ENCODE measurements at regions not wholly inside any gene's neighbourhood (a gene's known extent, or its start where the extent isn't known, plus 50 kb on each side); places are given as distances from the start of the nearest gene placed in this dataset.

DNA sequence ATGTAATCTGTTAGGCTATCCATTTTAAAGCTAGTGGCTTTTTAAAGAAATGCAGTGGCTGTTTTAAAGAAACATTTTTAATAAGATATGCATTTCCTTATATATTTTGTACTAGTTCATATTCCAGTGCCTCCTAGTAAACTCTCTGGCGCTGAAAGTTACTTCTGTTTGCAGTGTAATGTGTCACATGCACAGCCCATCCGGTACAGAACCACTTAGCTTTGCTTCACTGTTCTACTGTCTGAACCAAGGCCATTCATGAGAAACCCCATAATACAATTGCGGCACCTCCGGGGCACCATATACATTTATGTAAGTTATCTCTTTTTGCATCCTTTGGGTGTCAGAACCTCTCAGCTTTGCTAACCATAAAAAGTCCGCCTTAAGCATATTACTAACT, 114.6 kb upstream of the KCTD1 start:
- TF ChIP-seq, protein P1, sequence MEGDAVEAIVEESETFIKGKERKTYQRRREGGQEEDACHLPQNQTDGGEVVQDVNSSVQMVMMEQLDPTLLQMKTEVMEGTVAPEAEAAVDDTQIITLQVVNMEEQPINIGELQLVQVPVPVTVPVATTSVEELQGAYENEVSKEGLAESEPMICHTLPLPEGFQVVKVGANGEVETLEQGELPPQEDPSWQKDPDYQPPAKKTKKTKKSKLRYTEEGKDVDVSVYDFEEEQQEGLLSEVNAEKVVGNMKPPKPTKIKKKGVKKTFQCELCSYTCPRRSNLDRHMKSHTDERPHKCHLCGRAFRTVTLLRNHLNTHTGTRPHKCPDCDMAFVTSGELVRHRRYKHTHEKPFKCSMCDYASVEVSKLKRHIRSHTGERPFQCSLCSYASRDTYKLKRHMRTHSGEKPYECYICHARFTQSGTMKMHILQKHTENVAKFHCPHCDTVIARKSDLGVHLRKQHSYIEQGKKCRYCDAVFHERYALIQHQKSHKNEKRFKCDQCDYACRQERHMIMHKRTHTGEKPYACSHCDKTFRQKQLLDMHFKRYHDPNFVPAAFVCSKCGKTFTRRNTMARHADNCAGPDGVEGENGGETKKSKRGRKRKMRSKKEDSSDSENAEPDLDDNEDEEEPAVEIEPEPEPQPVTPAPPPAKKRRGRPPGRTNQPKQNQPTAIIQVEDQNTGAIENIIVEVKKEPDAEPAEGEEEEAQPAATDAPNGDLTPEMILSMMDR (IDR thresholded peaks at IDR 0.05; ENCODE audit: low read depth, low read length, missing control alignments): no peak
- in situ Hi-C loops (cut with HindIII; ENCODE audit: low pct_ligation_motif_present, low sequenced_read_pairs): no loop called here

DNA sequence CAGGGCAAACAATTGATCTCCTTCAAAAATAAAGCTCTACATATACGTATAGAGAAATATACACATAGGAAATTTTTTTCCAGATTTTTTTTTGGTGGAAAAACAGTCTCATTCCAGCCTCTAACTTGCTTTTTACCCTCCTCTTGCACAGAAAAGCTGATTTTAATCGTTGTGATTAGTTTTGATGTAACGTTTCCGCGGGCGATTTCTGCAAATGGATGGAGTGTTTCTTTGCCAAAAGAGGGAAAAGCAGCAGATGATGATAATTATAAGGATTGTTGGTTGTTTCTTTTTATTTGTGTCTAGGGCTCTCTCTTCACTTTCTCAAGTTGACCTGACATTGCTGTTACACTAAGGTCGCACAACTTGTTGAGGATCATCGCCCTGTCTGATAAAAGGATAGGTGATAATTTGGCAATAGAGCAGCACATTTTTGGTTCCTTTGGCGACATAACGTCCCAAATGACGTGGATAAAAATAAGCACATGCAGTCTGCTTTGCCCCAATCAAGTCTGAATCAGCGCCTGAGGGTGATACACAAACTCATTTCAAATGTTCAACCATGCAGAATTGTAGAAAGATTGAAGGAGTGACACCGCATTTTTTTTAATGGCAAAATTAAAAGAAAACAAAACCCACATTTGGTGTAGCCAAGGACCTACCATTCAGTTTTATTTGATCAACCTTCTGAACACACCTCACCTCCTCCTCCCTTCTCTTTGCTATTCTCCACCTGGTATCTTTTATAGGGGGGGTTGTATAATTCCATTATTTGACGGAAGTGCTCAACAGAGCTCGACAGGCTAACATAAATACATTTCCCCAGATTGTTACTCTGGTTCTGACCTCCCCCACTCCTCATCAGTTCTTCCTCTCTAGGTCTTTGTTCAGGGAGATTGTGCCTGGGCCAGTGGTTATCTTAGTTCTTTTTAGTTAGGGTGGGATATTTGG, 109.6 kb upstream of the KCTD1 start:
- Histone ChIP-seq H3K36me3 (replicated peaks) (no peaks in the 10 kb centered on the region), H3K4me3 (ENCODE audit: low read depth, low read length) (peak overlapping the region; percentile 65), H3K27ac (no peak overlapping the region), H3K27me3 (replicated peaks) (peaks cover 25% of the 10 kb centered on the region)
- in situ Hi-C loops (cut with HindIII; ENCODE audit: low pct_ligation_motif_present, low sequenced_read_pairs): no loop called here
- TF ChIP-seq, protein P1 (IDR thresholded peaks at IDR 0.05; ENCODE audit: low read depth, low read length, missing control alignments): no peak
- no peak for DNase-seq

More for the DNA sequence above, 114.6 kb upstream of the KCTD1 start:
- no peak for DNase-seq
- no peaks in the 10 kb centered on the region for H3K36me3 ChIP-seq (replicated peaks)
- peaks cover 16% of the 10 kb centered on the region for H3K27me3 ChIP-seq (replicated peaks)
- H3K27ac ChIP-seq: no peak overlapping the region
- no peak overlapping the region for H3K4me3 ChIP-seq (ENCODE audit: low read depth, low read length)

DNA sequence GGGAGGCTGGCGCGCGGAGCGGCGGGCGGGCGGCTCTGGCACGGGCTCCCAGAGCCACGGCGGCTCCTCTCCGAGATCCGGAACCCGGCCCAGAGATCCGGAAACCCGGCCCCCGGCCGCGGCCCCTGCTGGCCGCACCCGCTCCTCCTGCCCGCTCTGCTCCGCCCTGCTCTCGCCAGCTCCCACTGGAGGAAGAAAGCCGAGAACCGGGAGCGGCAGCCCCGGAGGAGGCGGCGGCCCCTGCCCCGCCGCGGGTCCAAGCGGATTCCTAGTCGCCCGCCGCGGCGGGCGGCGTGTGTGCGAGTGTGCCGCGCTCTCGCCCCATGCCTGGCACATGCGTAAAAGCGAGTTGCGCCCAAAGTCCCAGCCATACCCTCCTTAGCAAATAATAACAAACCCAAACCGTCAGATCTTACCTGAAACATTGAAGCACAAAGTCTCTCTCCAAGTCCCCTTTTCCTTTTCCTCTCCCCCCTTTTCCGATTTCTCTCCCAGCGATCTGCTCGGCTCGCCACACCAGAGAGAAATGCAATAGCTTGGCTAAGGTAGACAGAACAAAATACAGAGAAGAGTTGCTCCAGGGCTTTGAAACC, 108.7 kb upstream of the KCTD1 start:
- H3K4me3 ChIP-seq (ENCODE audit: low read depth, low read length): peak overlapping the region; percentile 65
- H3K27ac ChIP-seq: no peak overlapping the region
- H3K36me3 ChIP-seq (replicated peaks): no peaks in the 10 kb centered on the region
- peak; percentile 38 for DNase-seq
- TF ChIP-seq, protein P1 (IDR thresholded peaks at IDR 0.05; ENCODE audit: low read depth, low read length, missing control alignments): peak; percentile 44
- in situ Hi-C loops (cut with HindIII; ENCODE audit: low pct_ligation_motif_present, low sequenced_read_pairs): no loop called here
- H3K27me3 ChIP-seq (replicated peaks): peaks cover 25% of the 10 kb centered on the region

DNA sequence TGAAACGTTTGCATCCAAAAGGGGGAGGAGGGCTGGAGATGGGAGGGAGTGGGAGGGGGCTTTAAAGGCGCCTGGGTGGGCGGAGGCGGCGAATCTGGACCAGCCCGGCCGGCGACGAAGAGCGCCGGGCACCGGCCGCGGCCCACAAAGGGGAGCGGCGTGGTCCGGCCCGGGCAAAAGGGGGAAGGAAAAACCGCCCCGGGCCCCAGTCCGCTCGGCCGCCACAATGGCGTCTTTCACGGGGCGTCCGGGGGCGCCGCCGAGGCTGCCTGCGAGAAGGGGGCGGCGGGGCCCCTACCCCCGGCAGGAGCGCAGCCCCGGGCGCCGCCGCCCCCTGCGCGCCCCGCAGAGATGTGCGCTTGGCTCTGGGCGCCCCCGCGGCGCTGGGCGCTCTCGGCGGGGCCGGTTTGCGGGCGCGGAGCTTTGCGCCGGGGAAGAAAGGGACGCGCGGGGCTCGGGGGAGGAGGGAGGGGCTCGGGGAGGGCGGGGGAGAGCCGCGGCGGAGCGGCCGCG, 108.1 kb upstream of the KCTD1 start:
- no peak for DNase-seq
- no peak overlapping the region for H3K27ac ChIP-seq
- TF ChIP-seq, protein P1 (IDR thresholded peaks at IDR 0.05; ENCODE audit: low read depth, low read length, missing control alignments): no peak
- peak overlapping the region; percentile 65 for H3K4me3 ChIP-seq (ENCODE audit: low read depth, low read length)
- H3K27me3 ChIP-seq (replicated peaks): peaks cover 25% of the 10 kb centered on the region
- H3K36me3 ChIP-seq (replicated peaks): no peaks in the 10 kb centered on the region
- in situ Hi-C loops (cut with HindIII; ENCODE audit: low pct_ligation_motif_present, low sequenced_read_pairs): no loop called here

DNA sequence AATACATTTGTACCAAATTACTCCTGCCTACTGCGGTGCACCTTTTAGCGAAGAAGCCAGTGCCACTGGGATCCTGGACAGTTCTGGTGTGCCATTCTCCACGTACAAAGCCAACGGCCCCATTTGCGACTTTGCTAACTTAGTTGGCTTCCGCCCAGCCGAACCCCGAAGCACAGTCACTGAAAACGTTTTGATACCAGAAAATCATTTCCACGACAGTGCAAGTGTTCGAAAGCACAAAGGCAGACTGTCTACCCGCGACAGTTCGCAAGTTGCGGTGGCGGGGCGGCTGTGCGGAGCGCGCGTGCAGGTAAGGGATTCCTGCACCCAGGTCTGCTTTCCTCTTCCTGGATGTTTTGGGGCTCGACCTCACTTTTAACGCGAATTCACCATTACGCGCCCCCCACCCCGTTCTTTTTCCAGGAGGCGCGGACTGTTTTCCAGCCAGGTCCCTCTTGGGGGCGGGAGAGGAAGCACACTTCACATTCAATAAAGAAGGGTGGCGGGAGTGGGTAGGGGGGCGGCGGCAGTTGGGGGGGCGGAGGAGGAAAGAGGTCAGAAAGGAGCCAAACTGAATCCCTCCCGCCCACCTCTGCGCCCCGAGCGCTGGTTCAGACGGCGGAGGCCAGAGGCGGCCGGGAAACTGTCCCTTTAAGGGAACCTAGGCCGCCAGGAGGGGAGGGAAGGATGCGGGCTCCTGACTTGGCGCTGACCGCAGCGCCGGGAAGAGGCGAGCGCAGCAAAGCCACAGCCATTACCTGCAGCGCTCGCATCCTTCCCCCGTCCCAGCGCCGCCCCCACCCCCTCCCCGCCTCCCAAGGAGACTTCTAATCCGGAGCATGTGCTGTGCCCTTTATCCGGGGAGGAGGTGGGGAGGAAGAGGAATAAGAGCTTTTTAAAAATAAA, 107.4 kb upstream of the KCTD1 start:
- peak; percentile 11 for DNase-seq
- Histone ChIP-seq H3K4me3 (ENCODE audit: low read depth, low read length) (peak overlapping the region; percentile 65), H3K27me3 (replicated peaks) (peaks cover 31% of the 10 kb centered on the region), H3K27ac (no peak overlapping the region), H3K36me3 (replicated peaks) (no peaks in the 10 kb centered on the region)
- TF ChIP-seq, protein P1 (IDR thresholded peaks at IDR 0.05; ENCODE audit: low read depth, low read length, missing control alignments): peak; percentile 20
- in situ Hi-C loops (cut with HindIII; ENCODE audit: low pct_ligation_motif_present, low sequenced_read_pairs): no loop called here
